ENCODE measurements at regions not wholly inside any gene's neighbourhood (a gene's known extent, or its start where the extent isn't known, plus 50 kb on each side); places are given as distances from the start of the nearest gene placed in this dataset.

DNA sequence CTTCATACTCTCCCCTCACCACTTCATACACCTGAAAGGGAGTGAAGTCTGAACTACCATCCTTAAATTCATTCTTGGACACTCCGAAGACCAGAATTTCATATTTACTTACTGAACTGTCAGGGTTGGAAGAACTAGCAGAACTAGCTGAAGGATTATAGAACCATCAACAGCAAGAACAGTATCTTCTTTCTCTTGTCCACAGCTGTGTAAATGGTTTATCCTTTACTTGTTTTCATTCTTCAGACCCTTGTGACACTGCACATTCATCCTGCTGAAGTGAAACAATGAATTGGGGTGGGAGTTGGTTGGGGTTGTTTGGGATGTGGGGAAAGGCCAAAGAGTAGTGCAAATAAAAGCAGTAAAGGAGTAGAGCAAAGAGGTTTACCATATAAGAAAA lies 350.9 kb downstream of the ZIC1 start:
- no peak overlapping the region for H3K27ac ChIP-seq (ENCODE audit: low read length)
- intact Hi-C loops (cut with micrococcal nuclease; ENCODE audit: unreplicated experiment) = no loop called here
- no TSS peak for BruUV-seq (replicated peaks)
- no peak overlapping the region for H3K4me3 ChIP-seq (ENCODE audit: low read depth in 2 of 2, low read length in 2 of 2)
- H3K27me3 ChIP-seq (ENCODE audit: control insufficient read depth, insufficient read depth, low read length) = no peaks in the 10 kb centered on the region
- no peak for ATAC-seq
- no peaks in the 10 kb centered on the region for H3K9me3 ChIP-seq (ENCODE audit: control insufficient read depth, insufficient read depth, low read depth, low read length)
- H3K4me1 ChIP-seq (ENCODE audit: control insufficient read depth, insufficient read depth, low read length) = no peaks in the 10 kb centered on the region
- in situ Hi-C loops (cut with HindIII; ENCODE audit: low pct_unique_long_range_greater_than_20kb, low sequenced_read_pairs) = no loop called here
- CTCF ChIA-PET = no interaction called here
- TF ChIP-seq SIN3A (IDR thresholded peaks at IDR 0.05; ENCODE audit: borderline replicate concordance, insufficient read depth, low read depth, low read length) (no peak), TCF7L2 (IDR thresholded peaks at IDR 0.05; ENCODE audit: low read depth, low read length) (no peak), POLR2AphosphoS5 (IDR thresholded peaks at IDR 0.05; ENCODE audit: low read depth, low read length) (no peak)
- TF ChIP-seq, protein P1, sequence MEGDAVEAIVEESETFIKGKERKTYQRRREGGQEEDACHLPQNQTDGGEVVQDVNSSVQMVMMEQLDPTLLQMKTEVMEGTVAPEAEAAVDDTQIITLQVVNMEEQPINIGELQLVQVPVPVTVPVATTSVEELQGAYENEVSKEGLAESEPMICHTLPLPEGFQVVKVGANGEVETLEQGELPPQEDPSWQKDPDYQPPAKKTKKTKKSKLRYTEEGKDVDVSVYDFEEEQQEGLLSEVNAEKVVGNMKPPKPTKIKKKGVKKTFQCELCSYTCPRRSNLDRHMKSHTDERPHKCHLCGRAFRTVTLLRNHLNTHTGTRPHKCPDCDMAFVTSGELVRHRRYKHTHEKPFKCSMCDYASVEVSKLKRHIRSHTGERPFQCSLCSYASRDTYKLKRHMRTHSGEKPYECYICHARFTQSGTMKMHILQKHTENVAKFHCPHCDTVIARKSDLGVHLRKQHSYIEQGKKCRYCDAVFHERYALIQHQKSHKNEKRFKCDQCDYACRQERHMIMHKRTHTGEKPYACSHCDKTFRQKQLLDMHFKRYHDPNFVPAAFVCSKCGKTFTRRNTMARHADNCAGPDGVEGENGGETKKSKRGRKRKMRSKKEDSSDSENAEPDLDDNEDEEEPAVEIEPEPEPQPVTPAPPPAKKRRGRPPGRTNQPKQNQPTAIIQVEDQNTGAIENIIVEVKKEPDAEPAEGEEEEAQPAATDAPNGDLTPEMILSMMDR (IDR thresholded peaks at IDR 0.05) = no peak
- TF ChIP-seq, protein P2, sequence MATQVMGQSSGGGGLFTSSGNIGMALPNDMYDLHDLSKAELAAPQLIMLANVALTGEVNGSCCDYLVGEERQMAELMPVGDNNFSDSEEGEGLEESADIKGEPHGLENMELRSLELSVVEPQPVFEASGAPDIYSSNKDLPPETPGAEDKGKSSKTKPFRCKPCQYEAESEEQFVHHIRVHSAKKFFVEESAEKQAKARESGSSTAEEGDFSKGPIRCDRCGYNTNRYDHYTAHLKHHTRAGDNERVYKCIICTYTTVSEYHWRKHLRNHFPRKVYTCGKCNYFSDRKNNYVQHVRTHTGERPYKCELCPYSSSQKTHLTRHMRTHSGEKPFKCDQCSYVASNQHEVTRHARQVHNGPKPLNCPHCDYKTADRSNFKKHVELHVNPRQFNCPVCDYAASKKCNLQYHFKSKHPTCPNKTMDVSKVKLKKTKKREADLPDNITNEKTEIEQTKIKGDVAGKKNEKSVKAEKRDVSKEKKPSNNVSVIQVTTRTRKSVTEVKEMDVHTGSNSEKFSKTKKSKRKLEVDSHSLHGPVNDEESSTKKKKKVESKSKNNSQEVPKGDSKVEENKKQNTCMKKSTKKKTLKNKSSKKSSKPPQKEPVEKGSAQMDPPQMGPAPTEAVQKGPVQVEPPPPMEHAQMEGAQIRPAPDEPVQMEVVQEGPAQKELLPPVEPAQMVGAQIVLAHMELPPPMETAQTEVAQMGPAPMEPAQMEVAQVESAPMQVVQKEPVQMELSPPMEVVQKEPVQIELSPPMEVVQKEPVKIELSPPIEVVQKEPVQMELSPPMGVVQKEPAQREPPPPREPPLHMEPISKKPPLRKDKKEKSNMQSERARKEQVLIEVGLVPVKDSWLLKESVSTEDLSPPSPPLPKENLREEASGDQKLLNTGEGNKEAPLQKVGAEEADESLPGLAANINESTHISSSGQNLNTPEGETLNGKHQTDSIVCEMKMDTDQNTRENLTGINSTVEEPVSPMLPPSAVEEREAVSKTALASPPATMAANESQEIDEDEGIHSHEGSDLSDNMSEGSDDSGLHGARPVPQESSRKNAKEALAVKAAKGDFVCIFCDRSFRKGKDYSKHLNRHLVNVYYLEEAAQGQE (IDR thresholded peaks at IDR 0.05; ENCODE audit: insufficient read depth in 1 of 2, low read depth in 2 of 2, low read length in 1 of 2) = no peak
- no peaks in the 10 kb centered on the region for H3K36me3 ChIP-seq (ENCODE audit: control insufficient read depth, insufficient read depth, low read length)
- POLR2A ChIA-PET = no interaction called here
- no peak for DNase-seq (ENCODE audit: low read depth, low spot score)

DNA sequence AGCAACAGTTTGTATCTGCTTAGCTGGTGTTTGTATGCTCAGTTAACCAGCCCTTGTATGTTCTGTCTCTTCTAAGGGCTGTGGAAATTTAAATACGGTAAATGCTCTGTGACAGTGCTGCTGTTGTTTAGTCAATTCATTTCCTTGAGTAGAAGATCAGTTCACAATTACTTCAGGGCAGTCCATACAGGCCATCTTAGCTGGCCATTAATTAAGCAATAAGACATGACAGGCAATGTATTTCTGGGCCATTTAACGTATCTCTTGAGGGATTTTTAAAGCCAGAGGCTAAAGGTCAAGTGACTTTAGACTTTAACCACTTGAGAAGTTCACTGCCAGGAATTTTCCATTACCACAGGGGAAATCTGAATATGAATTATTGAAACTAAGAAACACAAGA lies 351.8 kb downstream of the ZIC1 start:
- Histone ChIP-seq H3K4me3 (ENCODE audit: low read depth in 2 of 2, low read length in 2 of 2) (no peak overlapping the region), H3K36me3 (ENCODE audit: control insufficient read depth, insufficient read depth, low read length) (no peaks in the 10 kb centered on the region), H3K9me3 (ENCODE audit: control insufficient read depth, insufficient read depth, low read depth, low read length) (no peaks in the 10 kb centered on the region), H3K27ac (ENCODE audit: low read length) (no peak overlapping the region), H3K4me1 (ENCODE audit: control insufficient read depth, insufficient read depth, low read length) (no peaks in the 10 kb centered on the region), H3K27me3 (ENCODE audit: control insufficient read depth, insufficient read depth, low read length) (no peaks in the 10 kb centered on the region)
- no peak for ATAC-seq
- no TSS peak for BruUV-seq (replicated peaks)
- POLR2A ChIA-PET = no interaction called here
- in situ Hi-C loops (cut with HindIII; ENCODE audit: low pct_unique_long_range_greater_than_20kb, low sequenced_read_pairs) = no loop called here
- intact Hi-C loops (cut with micrococcal nuclease; ENCODE audit: unreplicated experiment) = no loop called here
- TF ChIP-seq TCF7L2 (IDR thresholded peaks at IDR 0.05; ENCODE audit: low read depth, low read length) (no peak), SIN3A (IDR thresholded peaks at IDR 0.05; ENCODE audit: borderline replicate concordance, insufficient read depth, low read depth, low read length) (no peak)
- TF ChIP-seq, protein P2 (IDR thresholded peaks at IDR 0.05; ENCODE audit: insufficient read depth in 1 of 2, low read depth in 2 of 2, low read length in 1 of 2) = no peak
- TF ChIP-seq, protein P1 (IDR thresholded peaks at IDR 0.05) = no peak
- CTCF ChIA-PET = no interaction called here
- DNase-seq (ENCODE audit: low read depth, low spot score) = no peak

All from Panc1 (cell line).